ENCODE measurements at regions not wholly inside any gene's neighbourhood (a gene's known extent, or its start where the extent isn't known, plus 50 kb on each side); places are given as distances from the start of the nearest gene placed in this dataset.

- TF ChIP-seq POLR2A (IDR thresholded peaks at IDR 0.05) (no peak), CTCF (IDR thresholded peaks at IDR 0.05) (no peak)
Measured at GRCh38 chr3:34300621-34301020, 502.2 kb downstream of the PDCD6IP start.

Data from Peyer's patch (tissue), 4 donors.